ENCODE measurements at regions not wholly inside any gene's neighbourhood (a gene's known extent, or its start where the extent isn't known, plus 50 kb on each side); places are given as distances from the start of the nearest gene placed in this dataset.

DNA sequence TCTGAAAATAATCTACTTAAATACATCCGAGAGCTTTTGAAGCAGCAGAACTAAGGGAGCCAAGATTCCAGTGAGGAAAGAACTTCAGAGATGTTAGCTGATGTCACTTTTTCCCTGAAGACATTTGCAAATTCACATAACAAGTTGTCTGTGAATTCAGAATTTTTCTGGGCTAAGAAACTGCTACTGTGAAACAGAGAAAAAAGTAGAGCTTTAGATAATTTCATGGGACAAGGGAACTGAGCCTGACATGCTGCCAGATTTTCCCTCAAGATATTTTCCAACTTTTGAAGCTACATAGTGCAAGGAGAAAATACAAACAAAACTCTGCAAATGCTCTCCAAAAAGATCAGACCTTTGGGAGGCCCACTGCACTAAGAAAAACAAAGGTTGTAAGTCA is 484.2 kb downstream of the ANKRD7 start:
- DNase-seq, result no peak

DNA sequence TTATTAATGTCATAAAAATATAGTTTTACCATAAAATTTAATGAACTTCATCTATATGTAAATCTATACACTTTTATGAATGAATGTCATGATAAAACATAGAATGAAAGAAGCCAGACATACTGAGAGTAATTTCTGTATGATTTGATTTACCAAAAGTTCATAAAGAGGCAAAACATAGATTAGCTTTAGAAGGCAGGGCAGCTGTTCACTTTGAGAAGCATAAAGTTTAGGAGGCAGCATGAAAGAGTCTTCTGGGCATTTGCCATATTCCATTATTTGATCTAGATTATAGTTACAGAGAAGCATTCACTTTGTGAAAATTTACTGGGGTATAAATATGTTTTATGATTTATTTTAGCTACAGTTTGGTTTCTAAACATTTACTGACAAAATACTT is 487.2 kb downstream of the ANKRD7 start:
- DNase-seq, result no peak

- no peak for DNase-seq
Observed at GRCh38 chr7:118713039-118713438, 488.5 kb downstream of the ANKRD7 start.

DNA sequence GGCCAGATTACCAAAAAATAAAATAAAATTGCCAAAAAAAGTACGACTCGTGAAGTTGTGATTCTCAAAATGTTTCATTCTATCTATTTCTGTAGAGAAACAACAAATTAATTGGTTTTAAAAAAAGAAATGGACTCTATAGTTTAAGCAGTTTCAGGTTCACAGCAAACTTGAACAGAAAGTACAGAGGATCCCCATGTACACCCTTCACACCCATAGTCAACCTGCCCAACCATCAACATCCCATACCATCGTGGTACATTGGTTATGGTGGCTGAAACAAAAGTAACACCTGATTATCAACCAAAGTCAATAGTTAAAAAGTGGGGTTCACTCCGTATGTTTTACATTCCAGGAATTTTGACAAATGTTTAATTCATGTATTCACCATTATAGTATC is 496.1 kb downstream of the ANKRD7 start:
- DNase-seq, result no peak

DNA sequence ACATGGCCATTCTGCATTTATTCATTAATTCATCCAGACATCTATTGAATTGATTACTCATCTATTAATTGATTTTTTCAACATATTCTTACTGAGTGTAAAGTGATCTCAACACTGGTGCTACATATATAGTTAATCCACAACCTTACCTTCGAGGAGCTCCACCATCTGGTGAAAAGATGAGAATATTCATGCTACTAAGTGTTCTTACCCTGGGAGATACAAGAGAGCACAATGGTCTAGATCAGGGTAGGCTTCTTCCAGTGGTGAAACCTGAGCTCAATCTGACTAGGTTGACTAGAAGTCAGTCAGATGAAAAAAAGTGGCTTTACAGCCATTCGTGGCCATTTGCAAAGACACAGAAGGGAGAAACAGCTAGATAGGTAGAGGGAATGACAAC is 507.4 kb downstream of the ANKRD7 start:
- DNase-seq, result no peak

DNA sequence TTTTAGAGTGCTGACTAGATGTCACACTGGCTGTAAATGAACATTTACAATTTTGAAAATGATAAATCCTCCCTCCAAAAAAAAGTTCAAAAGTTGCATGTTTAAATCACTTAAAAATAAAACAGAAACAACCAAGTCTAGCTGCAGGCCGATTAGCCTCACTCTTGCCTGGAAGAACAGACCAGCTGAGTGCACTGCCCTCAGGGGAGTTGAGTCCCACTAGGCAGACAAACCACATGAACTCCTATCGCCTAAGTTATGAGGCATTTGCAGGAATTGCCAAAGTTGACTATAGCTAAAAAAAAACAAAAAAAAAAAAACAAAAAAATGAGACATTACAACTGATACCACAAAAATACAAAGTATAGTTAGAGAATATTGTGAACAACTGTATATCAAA is 510.0 kb downstream of the ANKRD7 start:
- DNase-seq, result no peak

DNA sequence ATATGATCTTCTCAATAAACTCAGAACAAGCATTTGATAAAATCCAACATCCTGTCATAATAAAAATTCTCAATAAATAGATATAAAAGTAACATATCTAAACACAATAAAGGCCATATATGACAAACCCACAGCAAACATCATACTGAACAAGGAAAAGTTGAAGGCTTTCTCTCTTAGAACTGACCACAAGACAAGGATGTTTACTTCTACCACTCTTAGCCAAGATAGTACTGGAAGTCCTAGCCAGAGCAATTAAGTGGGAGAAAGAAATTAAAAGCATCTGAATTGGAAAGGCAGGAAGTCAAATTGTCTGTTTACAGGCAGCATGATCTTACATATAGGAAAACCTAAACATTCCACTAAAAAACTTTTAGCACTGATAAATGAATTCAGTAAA is 510.9 kb downstream of the ANKRD7 start:
- DNase-seq, result no peak

- no peak for DNase-seq
Observed at GRCh38 chr7:118737935-118738334, 513.4 kb downstream of the ANKRD7 start.

DNA sequence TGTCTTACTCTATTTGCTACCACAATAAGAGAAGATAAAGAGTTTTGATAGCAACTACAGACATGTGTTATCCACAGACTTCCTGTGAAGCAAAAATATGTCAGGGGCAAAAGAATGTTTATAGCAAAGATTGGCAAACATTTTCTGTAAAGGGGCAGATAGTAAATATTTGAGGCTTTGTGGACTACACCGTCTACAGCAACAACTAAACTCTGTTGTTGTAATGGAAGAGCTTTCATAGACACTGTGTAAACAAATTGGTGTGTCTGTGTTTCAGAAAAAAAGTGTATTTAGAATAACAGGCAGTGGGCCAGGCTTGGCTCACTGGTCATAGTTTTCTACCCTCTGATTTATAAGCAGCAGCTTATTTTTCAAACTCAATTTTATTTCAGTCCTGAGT is 521.4 kb downstream of the ANKRD7 start:
- DNase-seq, result no peak

- no peak for DNase-seq
Observed at GRCh38 chr7:118747473-118747872, 523.0 kb downstream of the ANKRD7 start.

DNA sequence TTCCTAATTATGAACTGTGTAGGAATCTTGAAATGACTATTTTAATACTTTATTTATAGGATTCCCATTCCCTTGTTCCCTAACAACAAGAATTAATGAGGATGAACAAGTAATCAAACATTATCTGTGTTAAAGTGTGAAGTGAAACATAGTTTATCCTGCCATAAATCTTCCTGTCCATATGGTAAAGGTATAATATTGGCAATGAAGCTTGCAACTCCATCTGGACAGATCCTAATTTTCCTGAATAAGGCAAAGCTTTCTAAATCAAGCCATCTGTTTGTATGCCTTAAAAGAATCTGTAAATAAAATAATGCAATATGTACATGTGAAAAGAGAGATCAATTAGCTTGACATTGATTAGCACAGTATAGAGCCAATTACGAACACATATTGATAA is 529.0 kb downstream of the ANKRD7 start:
- no peak for DNase-seq

DNA sequence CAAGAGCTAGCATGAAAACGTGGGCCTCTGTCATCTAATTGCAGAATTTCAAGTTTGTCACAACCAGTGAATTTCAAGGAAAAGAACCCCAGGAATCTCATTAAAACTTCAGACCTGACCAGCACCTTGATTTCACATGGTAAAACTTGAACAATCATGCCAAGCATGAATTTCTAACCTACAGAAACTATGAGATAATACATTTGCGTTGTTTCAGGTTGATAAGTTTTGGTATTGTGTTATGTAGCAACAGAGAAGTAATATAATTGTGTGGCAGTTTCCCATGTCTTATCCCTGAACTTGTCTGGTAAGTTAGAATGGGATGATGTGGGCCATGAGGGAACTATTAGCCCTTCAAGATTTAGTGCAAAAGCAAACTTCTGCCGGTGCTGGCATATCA is 530.1 kb downstream of the ANKRD7 start:
- DNase-seq, result no peak

DNA sequence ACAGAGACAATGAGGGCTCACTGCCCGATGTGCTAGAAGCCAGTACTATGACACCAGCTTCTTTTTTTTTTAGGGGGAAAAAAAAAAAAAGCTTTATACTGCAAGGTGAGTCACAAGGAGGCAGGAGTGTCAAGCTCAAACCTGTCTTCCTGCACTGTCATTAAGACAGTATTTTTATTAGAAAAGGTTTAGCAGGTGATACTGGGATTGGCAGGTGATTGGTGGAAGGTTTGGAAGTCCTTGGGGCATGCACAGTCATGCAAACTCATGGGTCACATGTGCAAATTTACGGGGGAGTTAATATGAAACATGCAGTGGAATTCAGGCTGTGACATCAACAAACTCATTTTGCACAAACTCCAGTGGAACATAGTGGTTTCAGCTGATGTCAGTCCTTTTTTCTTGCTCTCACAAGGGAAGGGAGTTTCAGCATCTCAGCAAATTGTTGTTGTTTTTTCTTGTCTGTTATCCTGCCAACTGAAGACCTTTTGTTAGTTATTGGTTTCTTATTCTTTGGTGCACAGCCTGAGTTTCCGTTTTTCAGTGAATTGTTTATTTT is 530.6 kb downstream of the ANKRD7 start:
- no peak for DNase-seq

GRCh38 chr7:118757066-118757465 is 532.6 kb downstream of the ANKRD7 start:
- DNase-seq, result no peak

GRCh38 chr7:118758582-118758981 is 534.1 kb downstream of the ANKRD7 start:
- DNase-seq, result no peak

DNA sequence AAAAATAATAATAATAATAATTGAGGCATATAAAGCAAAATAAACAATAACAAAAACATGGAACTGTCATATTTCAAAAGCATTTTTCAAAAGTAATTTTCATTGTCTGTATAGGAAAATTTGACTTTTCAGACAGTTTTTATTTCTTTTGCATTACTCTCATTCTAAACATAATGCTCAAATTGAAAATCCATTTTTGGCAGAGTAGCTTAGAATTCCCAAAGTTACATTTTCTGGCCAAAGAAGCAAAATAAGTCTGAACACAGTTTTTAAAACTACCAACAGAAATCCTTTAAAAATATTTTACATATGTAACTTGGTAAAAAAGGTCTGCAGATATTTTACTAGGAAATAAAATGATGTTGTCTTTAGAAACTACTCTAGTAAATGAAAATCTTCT is 535.4 kb downstream of the ANKRD7 start:
- no peak for DNase-seq

- no peak for DNase-seq
Observed at GRCh38 chr7:118762451-118762850, 537.9 kb downstream of the ANKRD7 start.

GRCh38 chr7:118764221-118764620 is 539.7 kb downstream of the ANKRD7 start:
- DNase-seq, result no peak

GRCh38 chr7:118771672-118772071 is 547.2 kb downstream of the ANKRD7 start:
- no peak for DNase-seq

GRCh38 chr7:118777308-118777707 is 552.8 kb downstream of the ANKRD7 start:
- no peak for DNase-seq

DNA sequence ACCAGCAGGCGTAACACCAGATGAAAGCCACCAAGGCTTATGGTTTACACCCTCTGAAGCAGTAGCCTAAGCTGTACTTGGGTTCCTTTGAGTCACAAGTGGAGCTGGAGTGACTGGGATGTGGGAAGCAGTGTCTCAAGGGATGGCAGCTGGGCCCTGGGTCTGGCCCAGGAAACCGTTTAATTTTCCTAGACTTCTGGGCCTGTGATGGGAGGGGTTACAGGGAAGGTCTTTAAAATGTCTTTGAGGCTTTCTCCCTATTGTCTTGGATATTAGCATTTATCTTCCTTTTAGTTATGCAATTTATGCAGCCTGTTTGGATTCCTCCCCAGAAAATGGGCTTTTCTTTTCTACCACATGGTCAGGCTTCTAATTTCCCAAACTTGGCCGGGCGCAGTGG is 568.2 kb downstream of the ANKRD7 start:
- DNase-seq, result no peak

- DNase-seq, result peak in 3 of 4 experiments; percentile 1 to 27 (median 12)
Observed at GRCh38 chr7:118793582-118793981, 569.1 kb downstream of the ANKRD7 start.

DNA sequence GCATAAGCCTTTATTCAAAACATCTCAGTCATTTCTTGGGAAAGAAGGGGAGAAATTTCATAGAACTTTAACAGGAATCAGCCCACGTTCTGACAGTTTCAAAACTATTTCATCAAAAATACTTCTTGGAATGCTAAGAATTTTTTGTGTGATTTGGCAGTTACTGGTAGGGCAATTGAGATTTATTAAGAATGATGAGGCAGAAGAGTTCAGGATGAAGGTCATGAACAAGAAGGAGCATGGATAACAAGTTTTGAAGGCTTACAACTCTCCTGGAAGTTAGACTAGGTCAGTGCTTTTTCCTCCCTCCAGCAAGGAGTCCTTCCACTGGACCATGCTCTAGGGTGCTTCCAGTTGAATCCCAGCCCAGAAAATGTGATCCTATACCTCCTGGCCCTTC is 569.9 kb downstream of the ANKRD7 start:
- DNase-seq, result no peak

DNA sequence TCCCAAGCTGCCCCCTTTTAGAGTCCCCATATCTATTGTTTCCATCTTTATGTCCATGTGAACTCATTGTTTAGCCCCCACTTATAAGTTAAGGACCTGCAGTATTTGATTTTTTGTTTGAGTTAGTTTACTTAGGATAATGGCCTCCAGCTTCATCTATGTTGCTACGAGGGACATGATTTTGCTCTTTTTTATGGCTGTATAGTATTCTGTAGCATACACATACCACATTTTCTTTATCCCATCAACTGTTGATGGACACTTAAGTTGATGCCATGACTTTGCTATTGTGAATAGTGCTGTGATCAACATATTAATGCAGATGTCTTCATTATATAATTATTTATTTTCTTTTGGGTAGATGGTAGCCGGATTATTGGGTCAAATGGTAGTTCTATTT is 576.9 kb downstream of the ANKRD7 start:
- no peak for DNase-seq

GRCh38 chr7:118802726-118803125 is 578.2 kb downstream of the ANKRD7 start:
- no peak for DNase-seq

DNA sequence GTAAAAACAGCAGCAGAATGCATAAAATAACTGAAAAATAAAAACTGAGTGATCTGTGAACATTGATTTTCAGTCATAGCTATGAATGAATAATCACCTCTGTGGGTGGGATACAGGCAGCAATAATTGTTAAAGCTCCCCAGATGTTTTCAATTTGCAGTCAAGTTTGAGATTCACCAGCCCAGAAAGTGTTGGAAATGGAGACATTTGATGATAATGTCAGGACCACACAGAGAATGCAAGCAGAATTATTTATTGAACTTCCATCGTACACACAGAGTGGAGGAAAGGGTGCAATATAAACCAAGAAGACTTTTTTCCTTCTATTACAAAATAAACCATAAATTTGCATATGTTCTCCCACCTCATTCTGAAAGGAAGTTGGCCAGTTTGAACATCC is 601.7 kb downstream of the ANKRD7 start:
- no peak for DNase-seq

Measured in suppressor macrophage (primary cell).